ENCODE measurements at regions not wholly inside any gene's neighbourhood (a gene's known extent, or its start where the extent isn't known, plus 50 kb on each side); places are given as distances from the start of the nearest gene placed in this dataset.

DNA sequence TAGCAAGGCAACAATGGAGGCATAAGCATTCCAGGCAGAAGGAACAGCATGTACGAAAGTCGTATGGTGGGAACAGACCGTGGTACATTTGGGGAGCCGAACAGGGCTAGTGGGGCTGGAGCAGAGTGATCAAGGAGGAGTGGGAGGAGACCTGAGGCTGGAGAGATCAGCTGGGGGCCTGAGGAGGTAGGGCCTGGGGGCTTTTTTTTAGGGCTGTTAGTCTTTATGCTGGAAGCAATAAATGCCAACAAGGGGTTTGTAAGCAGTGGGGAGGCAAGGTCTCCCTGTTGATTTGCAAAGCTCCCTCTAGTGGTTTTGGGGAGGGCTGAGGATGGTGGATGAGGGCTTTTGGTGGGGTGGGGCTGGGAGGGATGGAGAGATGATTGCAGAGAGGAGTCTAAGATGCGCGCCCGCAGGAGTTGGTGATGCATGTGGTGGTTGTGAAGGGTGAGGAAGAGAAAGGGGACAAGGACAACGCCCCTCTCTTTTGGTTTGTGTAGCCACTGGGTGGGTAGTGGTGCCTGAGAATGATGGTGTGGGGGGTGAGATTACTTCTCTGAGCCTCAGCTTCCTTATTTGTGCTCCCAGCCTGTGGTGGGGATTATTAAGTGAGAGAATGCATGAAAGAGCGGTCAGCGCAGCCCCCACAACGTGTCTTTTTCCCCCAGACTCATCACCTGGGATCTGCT lies 74.1 kb upstream of the TOX2 start:
- H3K27ac ChIP-seq, result no peak overlapping the region
- H3K4me3 ChIP-seq, result no peak overlapping the region
- TF ChIP-seq, protein P1, sequence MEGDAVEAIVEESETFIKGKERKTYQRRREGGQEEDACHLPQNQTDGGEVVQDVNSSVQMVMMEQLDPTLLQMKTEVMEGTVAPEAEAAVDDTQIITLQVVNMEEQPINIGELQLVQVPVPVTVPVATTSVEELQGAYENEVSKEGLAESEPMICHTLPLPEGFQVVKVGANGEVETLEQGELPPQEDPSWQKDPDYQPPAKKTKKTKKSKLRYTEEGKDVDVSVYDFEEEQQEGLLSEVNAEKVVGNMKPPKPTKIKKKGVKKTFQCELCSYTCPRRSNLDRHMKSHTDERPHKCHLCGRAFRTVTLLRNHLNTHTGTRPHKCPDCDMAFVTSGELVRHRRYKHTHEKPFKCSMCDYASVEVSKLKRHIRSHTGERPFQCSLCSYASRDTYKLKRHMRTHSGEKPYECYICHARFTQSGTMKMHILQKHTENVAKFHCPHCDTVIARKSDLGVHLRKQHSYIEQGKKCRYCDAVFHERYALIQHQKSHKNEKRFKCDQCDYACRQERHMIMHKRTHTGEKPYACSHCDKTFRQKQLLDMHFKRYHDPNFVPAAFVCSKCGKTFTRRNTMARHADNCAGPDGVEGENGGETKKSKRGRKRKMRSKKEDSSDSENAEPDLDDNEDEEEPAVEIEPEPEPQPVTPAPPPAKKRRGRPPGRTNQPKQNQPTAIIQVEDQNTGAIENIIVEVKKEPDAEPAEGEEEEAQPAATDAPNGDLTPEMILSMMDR (IDR thresholded peaks at IDR 0.05), result peak in 1 of 5 experiments; percentile 22
- no peak for TF ChIP-seq EP300 (IDR thresholded peaks at IDR 0.05)
- TF ChIP-seq POLR2A (IDR thresholded peaks at IDR 0.05), result no peak
- H3K4me1 ChIP-seq, result no peaks in the 10 kb centered on the region
- no peaks in the 10 kb centered on the region for H3K36me3 ChIP-seq
- 53 to 59% methylated on average over 11 of the region's 11 CpGs for WGBS, 2 donors
- no peaks in the 10 kb centered on the region for H3K27me3 ChIP-seq
- DNase-seq (ENCODE audit: low spot score in 2 of 2), result no peak
- no peaks in the 10 kb centered on the region for H3K9me3 ChIP-seq

DNA sequence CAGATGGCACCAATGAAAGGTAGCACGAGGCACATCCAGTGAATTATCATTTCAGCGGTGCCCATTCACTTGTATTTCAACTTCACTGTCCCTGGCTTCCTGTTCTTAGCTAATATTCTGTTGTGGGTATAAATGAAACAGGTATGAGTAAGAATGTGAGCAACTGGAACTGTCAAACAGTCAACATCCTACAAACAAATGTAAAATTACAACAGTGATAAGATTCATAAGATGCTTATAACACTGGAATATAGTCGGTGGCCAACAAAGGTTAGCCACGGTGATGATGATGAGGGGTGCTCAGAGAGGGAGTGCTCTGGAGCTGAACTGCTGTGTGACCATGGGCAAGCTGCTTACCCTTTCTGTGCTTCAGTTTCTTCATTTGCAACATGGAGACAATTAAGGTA lies 74.9 kb upstream of the TOX2 start:
- no peak for TF ChIP-seq POLR2A (IDR thresholded peaks at IDR 0.05)
- no peak for TF ChIP-seq EP300 (IDR thresholded peaks at IDR 0.05)
- TF ChIP-seq, protein P1 (IDR thresholded peaks at IDR 0.05), result no peak
- Histone ChIP-seq H3K27ac (no peak overlapping the region), H3K36me3 (no peaks in the 10 kb centered on the region), H3K27me3 (no peaks in the 10 kb centered on the region), H3K4me1 (no peaks in the 10 kb centered on the region), H3K9me3 (no peaks in the 10 kb centered on the region), H3K4me3 (no peak overlapping the region)
- DNase-seq (ENCODE audit: low spot score in 2 of 2), result no peak
- 80 to 86% methylated on average over 4 of the region's 4 CpGs for WGBS, 2 donors

DNA sequence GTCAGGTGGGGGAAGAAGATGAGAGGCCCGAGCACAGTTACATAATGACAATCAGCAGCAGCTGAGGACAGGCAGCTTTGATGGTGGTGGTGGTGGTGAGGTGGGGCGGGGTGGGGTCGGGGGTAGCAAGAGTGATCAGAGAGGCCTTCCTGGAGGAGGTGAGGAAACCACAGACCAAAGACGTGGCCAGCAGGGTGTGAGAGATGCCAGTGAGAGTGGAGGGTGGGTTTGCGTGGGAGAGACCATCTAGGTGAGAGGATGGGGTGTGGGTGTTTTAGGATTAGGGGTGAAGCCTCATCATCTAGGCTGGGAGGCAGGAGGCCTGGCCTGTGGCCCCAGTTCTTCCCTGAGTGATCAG lies 76.0 kb upstream of the TOX2 start:
- TF ChIP-seq, protein P1 (IDR thresholded peaks at IDR 0.05), result no peak
- TF ChIP-seq POLR2A (IDR thresholded peaks at IDR 0.05) (no peak), EP300 (IDR thresholded peaks at IDR 0.05) (no peak)
- WGBS, 2 donors, result 64 to 75% methylated on average over 5 of the region's 5 CpGs
- DNase-seq (ENCODE audit: low spot score in 2 of 2), result no peak

DNA sequence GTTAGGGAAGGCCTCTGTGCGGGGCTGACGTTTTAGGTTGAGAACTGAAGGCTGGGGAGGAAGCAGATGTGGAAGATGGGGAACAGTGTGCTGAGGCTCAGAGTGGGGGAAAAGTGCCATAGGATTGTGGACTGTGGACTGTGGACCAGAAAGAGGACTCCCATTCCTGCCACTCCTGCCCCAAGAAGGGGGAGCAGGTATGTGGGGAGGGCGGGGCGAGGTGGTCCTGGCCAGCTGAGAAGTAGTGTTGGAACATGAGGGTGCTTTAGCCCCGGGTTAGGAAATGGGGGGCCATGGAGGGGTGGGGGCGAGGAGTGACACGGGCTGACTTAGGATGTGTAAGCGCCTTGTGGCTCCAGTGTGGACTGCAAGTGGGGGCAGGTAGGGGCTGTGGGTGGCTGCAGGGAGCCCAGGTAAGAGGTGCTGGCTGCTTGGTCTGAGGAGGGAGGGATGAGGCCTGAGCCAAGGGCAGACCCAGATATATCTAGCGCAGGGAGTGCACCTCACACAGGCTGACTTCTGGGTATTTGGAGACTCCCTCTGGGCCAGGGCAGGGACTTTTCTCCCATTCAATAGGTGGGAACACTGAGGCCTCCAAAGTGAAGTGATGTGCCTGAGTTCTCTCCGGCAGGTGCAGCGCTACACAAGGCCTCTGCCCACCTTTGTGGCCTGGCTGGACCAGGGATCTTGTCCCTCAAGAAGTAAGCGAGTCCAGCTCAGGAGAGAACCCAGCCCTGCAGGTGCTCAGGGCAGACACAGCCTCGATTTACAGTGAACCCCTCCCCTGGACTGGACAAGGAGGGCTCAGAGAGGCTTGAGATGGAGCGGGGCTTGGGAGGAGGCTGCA lies 76.6 kb upstream of the TOX2 start:
- no peaks in the 10 kb centered on the region for H3K36me3 ChIP-seq
- H3K4me1 ChIP-seq, result no peaks in the 10 kb centered on the region
- no peak overlapping the region for H3K4me3 ChIP-seq
- H3K9me3 ChIP-seq, result no peaks in the 10 kb centered on the region
- no peaks in the 10 kb centered on the region for H3K27me3 ChIP-seq
- no peak for DNase-seq (ENCODE audit: low spot score in 2 of 2)
- 76 to 83% methylated on average over 14 of the region's 14 CpGs for WGBS, 2 donors
- no peak for TF ChIP-seq POLR2A (IDR thresholded peaks at IDR 0.05)
- TF ChIP-seq EP300 (IDR thresholded peaks at IDR 0.05), result no peak
- TF ChIP-seq, protein P1 (IDR thresholded peaks at IDR 0.05), result no peak
- no peak overlapping the region for H3K27ac ChIP-seq

More for the DNA sequence above, 76.0 kb upstream of the TOX2 start:
- no peaks in the 10 kb centered on the region for H3K9me3 ChIP-seq
- H3K4me3 ChIP-seq, result no peak overlapping the region
- H3K27me3 ChIP-seq, result no peaks in the 10 kb centered on the region
- no peak overlapping the region for H3K27ac ChIP-seq
- H3K4me1 ChIP-seq, result no peaks in the 10 kb centered on the region
- H3K36me3 ChIP-seq, result no peaks in the 10 kb centered on the region

DNA sequence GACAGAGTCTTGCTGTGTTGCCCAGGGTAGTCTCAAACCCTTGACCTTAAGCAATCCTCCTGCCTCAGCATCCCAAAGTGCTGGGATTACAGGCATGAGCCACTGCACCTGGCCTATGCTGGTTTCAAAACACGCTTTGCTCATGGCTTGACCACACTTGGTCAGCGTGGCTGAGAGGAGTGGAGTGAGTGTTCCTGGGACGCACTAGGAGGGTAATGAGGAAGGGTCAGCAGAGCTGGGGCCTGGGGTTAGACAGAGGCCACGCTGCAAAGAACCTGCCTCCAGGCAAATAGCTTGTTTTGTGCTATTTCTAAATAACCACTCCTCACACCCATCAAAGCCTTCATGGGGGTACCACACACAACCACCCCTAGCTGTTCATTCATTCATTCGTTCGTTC lies 77.9 kb upstream of the TOX2 start:
- no peak overlapping the region for H3K27ac ChIP-seq
- H3K36me3 ChIP-seq, result no peaks in the 10 kb centered on the region
- TF ChIP-seq POLR2A (IDR thresholded peaks at IDR 0.05) (no peak), EP300 (IDR thresholded peaks at IDR 0.05) (no peak)
- TF ChIP-seq, protein P1 (IDR thresholded peaks at IDR 0.05), result no peak
- H3K9me3 ChIP-seq, result no peaks in the 10 kb centered on the region
- DNase-seq (ENCODE audit: low spot score in 2 of 2), result no peak
- H3K4me3 ChIP-seq, result no peak overlapping the region
- 66 to 83% methylated on average over 6 of the region's 6 CpGs for WGBS, 2 donors
- no peaks in the 10 kb centered on the region for H3K27me3 ChIP-seq
- no peaks in the 10 kb centered on the region for H3K4me1 ChIP-seq

All from tibial nerve (tissue), 4 donors.